Stimulated activated CD8-positive, alpha-beta memory T cell treated with anti-CD3 and anti-CD28 coated beads, Interleukin-7, amount 100 ng/mL, for 48 hours (primary cell): ENCODE measurements at regions not wholly inside any gene's neighbourhood (a gene's known extent, or its start where the extent isn't known, plus 50 kb on each side); places are given as distances from the start of the nearest gene placed in this dataset.

Experiments used
- DNase-seq, 2 donors: peaks; one replicate each; pipeline ENCODE4 v3.0.0-alpha.2; 2020; ENCODE audit warnings: low read depth in 1 of 2; ENCODE audit errors: extremely low read depth in 1 of 2

- DNase-seq = no peak
These were observed 373.0 kb upstream of the MEF2C start for GRCh38 chr5:89255845-89256463.

- DNase-seq = no peak
These were observed 370.8 kb upstream of the MEF2C start for GRCh38 chr5:89253666-89254352.

GRCh38 chr5:89246864-89247263 lies 363.9 kb upstream of the MEF2C start:
- no peak for DNase-seq

GRCh38 chr5:89246252-89246651 lies 363.3 kb upstream of the MEF2C start:
- DNase-seq = no peak

GRCh38 chr5:89243611-89244010 lies 360.6 kb upstream of the MEF2C start:
- DNase-seq = no peak

- no peak for DNase-seq
These were observed 358.2 kb upstream of the MEF2C start for GRCh38 chr5:89241186-89241585.

GRCh38 chr5:89236900-89237299 lies 353.9 kb upstream of the MEF2C start:
- DNase-seq = no peak

- DNase-seq = no peak
These were observed 350.5 kb upstream of the MEF2C start for GRCh38 chr5:89233462-89233861.

- no peak for DNase-seq
These were observed 349.2 kb upstream of the MEF2C start for GRCh38 chr5:89232139-89232603.

- no peak for DNase-seq
These were observed 347.2 kb upstream of the MEF2C start for GRCh38 chr5:89230178-89230577.

- no peak for DNase-seq
These were observed 346.5 kb upstream of the MEF2C start for GRCh38 chr5:89229331-89230070.

- no peak for DNase-seq
These were observed 345.4 kb upstream of the MEF2C start for GRCh38 chr5:89228355-89228754.

GRCh38 chr5:89218364-89218763 lies 335.4 kb upstream of the MEF2C start:
- no peak for DNase-seq

GRCh38 chr5:89216606-89217005 lies 333.6 kb upstream of the MEF2C start:
- no peak for DNase-seq

GRCh38 chr5:89213573-89213972 lies 330.6 kb upstream of the MEF2C start:
- no peak for DNase-seq

GRCh38 chr5:89211836-89212235 lies 328.9 kb upstream of the MEF2C start:
- no peak for DNase-seq

GRCh38 chr5:89208811-89209210 lies 325.8 kb upstream of the MEF2C start:
- DNase-seq = no peak

- no peak for DNase-seq
These were observed 325.4 kb upstream of the MEF2C start for GRCh38 chr5:89208392-89208791.

- DNase-seq = no peak
These were observed 321.8 kb upstream of the MEF2C start for GRCh38 chr5:89204756-89205155.

GRCh38 chr5:89203611-89204010 lies 320.6 kb upstream of the MEF2C start:
- no peak for DNase-seq

GRCh38 chr5:89200899-89201298 lies 317.9 kb upstream of the MEF2C start:
- no peak for DNase-seq

GRCh38 chr5:89199306-89199705 lies 316.3 kb upstream of the MEF2C start:
- DNase-seq = no peak
